NCI-H510A (cell line): ENCODE measurements at regions not wholly inside any gene's neighbourhood (a gene's known extent, or its start where the extent isn't known, plus 50 kb on each side); places are given as distances from the start of the nearest gene placed in this dataset.
"Not testable (repeated sequence)": the region's sequence is repeated elsewhere in the genome, so short reads cannot be mapped to it uniquely, and the experiment has no call there.

Source experiments
- DNase-seq: peaks from one replicate; lab custom pipeline; 2025; lab: John Stamatoyannopoulos, UW

DNA sequence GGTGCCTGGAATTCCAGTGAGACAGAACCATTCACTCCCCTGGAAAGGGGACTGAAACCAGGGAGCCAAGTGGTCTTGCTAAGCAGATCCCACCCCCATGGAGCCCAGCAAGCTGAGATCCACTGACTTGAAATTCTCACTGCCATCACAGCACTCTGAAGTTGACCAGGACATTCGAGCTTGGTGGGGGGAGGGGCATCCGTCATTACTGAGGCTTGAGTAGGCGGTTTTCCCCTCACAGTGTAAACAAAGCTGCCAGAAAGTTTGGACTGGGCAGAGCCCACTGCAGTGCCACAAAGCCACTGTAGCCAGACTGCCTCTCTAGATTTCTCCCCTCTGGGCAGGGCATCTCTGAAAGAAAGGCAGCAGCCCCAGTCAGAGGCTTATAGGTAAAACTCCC, 623.9 kb upstream of the CCDC179 start:
- DNase-seq = peak; percentile 3

DNA sequence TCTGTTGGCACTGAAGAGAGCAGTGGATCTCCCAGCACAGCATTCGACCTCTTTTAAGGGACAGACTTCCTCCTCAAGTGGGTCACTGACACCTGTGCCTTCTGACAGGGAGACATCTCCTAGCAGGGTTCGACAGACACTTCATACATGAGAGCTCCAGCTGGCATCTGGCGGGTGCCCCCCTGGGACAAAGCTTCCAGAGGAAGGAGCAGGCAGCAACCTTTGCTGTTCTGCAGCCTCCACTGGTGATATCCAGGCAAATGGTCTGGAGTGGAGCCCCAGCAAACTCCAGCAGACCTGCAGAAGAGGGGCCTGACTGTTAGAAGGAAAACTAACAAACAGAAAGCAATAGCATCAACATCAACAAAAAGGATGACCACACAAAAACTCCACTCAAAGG, 624.3 kb upstream of the CCDC179 start:
- DNase-seq = not testable (repeated sequence)

DNA sequence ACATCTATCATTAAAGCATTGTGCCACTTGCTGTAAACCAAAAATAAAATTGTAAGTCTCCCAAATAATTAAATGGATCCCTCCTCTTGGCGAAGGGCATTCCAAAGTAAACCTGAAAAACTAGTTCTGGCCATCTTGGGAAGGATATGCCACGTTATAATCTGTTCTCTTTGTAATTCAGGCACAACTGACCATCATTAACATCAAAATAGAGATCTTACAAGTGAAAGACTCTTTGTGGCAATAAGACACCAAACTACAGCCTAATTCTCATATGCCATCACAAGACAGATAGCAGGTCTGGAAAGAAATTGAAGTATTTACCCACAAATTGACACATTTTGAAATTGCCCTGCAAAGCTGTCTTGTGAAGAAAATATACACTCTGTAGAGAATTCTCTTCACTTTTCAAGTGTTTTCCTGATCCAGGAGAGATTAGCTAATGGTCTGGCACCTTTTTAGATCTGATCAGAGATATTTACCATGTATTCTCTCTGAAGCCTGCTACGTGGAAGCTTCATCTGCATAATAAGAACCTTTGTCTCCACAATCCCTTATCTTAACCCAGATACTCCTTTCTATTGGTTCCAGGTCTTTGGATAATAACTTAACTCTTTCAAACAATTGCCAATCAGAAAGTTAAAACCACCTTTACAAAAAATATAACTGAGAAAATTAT, 630.4 kb upstream of the CCDC179 start:
- no peak for DNase-seq

DNA sequence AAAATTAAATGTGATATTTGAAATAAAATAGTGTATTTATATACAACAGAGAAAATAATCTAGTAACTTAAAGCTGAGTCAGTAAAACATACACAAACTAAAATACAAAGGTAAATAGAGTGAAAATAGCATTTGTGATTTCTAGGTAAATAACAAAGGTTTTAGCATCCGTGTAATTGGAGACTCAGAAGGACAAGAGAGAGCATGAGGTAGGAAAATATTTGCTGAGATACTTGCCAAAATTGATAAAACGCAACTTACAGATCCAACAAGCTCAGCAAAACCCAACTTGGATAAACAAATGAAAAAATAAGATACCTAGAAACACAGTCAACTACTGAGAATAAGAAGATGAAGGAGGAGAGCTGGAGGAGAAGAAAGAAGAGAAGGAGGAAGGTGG, 634.7 kb upstream of the CCDC179 start:
- no peak for DNase-seq

DNA sequence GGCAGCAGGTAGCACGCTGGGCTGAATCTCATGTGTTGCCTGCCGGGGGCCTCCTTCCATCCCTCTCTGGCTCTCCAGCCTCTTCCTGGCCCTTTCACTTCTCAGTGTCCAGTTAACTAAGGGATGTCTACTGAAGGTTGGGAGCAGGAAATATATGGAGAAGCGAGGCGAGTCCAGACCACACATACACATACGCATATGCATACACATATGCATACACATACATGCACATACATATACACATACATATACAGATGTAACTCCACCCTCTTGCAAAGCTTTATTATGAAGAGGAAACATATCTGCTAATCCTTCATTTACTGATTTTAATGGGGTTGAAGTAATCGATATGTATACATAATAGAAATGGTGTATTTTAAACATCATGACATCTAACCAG, 636.1 kb upstream of the CCDC179 start:
- no peak for DNase-seq

DNA sequence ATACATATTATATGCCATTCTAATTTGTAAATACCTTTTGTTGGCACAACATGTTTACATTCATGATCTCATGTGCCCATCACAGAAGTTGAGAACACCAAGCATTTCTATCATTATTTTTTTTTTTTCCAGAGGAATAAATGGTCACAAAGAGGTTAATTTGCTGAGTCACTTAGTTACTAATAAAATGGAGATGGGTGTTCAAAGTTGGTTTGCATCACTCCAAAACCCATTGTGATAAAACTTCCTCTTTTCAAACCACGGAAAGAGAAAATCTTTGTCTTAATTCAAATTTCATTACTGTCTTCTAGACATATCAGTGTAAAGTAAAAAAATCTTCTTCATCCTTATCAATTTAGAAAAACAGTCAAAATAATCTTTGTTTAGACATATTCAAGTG, 636.8 kb upstream of the CCDC179 start:
- DNase-seq = no peak

DNA sequence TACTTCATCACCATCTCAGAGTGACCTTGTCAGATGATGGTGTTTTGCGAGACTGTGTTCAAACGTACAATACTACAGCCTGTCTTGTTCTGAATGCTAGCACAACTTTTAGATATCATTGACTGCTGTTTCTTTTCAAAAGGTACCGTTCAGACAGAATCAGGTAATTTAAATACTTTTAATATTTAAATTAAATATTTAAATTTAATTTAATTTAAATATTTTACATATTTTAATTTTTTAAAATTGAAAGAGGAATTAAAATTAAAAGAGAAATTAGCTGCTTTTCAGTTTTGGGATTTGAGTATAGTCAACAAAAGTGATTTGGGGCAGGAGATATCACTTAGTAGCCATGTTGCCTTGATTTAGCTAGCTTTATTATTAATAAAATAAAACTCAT, 642.1 kb upstream of the CCDC179 start:
- no peak for DNase-seq

DNA sequence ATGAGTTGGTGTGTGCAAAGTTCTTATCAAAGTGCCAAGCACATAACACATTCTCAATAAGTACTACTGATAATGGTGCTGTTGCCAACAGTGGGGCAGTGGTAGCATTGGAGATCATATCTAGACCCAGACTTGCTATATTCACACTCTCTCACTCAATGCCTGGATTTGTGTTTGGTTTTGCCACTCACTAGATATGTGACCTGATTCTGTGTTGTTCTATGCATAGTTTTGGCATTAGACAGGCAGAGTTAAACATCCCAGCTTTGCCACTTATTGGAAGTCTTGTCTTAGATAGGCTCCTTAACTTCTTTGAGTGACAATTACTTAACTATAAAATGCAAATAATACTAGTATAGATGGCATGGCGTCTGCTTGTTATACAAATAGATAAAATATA, 642.6 kb upstream of the CCDC179 start:
- no peak for DNase-seq

DNA sequence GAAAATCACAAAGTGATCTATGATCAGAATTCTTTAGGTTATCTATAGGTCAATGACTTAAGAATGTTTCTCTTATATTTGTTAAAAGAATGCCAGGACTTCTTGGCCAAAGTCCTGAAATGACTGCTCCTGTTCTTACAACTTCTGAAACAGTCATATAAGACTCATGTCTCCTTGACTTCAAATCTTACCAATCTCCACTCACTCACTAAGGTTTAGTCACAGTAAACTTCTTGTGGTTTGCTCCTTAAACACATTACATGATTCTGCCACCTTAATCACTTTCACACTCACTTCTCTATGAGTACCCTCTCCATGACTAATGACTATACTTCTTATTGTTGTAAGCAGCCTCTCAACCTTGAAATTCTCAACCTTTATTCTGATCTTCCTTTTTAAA, 648.7 kb upstream of the CCDC179 start:
- no peak for DNase-seq

DNA sequence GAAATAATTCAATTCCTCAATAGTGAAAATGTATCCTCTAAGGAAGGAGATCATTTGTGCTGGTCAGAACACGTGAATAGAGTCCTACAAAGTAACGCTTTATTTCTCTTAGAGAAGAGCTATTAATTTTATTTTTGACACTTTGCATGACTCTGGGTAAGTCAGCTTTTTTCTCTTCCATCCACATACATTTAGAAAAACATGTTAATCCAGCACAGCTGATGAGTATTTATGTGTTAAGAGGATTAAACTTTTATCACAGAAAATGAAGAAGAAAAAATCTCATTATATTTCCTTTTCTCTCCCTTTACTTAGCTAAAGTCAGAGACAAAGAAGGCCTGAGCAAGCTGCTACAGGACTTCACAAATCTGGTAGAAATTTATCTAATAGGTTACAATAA, 649.5 kb upstream of the CCDC179 start:
- no peak for DNase-seq

DNA sequence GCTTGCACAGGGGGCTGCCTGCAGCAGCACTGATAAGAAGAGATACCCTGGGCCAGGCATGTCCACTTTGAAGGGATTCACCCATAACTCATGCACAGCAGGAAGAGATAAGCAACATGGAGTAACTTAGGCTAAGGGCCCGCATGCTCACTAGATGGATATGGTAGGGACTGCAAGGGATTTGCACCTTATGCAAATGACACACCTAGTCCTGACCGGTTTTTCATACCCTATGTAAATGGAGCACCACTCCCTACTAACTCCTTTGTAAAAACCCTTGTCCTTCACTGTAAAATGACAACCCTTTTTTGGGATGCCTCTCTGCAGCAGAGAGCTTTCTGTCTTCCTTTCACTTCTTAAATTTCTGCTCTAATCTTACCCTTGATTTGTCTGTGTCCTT, 658.9 kb upstream of the CCDC179 start:
- no peak for DNase-seq

DNA sequence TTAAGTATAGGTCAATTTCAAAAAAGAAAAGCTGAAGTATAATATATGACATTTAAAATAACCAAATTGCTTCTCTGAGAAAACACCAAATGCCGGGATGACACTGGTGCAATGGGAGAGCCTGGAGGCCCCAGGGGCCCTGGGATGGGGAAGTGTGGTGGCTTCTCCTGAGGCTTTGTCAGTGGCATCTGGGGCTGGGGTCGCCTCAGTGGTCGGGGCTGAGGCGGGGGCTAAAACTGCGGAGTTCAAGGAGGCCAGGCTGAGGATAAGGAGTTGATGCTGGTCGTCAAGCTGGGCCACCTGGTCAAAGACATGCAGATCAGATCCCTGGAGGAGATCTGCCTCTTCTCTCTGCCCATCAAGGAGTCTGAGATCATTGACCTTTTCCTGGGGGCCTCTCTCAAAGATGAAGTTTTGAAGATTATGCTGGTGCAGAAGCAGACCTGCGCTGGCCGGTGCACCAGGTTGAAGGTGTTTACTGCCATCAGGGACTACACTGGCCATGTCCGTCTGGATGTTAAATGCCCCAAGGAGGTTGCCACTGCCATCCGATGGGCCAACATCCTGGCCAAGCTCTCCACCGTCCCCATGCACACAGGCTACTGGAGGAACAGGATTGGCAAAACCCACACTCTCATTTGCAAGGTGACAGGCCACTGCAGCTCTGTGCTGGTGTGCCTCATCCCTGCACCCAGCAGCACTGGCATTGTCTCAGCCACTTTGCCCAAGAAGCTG, 660.1 kb upstream of the CCDC179 start:
- no peak for DNase-seq

DNA sequence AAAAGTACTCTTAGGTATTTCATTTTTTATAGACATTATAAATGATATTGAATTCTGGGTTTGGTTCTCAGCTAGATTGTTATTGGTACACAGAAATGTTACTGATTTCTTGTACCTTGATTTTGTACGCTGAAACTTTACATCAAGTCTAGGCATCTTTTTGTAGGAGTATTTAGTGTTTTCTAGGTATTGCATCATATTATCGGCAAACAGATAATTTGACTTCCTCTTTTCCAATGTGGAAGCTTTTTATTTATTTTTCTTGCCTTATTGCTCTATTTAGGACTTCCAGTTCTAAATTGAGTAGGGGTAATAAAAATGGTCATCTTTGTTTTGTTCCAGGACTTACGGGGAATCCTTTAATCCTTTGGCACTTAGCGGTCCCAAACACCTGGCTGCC, 676.6 kb upstream of the CCDC179 start:
- no peak for DNase-seq

DNA sequence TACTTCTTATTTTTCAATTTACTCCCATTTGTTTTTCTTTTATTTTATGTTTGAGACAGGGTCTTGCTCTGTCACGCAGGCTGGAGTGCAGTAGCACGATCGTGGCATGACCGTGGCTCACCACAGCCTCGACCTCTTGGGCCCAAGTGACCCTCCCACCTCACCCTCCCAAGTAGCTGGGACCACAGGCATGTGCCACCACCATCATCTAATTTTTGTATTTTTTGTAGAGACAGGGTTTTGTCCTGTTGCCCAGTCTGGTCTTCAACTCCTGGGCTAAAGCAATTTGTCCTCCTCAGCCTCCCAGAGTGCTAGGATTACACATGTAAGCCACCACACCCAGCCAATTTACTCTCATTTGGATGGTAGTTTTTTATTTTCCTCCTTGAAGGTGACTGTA, 679.3 kb upstream of the CCDC179 start:
- DNase-seq = no peak

DNA sequence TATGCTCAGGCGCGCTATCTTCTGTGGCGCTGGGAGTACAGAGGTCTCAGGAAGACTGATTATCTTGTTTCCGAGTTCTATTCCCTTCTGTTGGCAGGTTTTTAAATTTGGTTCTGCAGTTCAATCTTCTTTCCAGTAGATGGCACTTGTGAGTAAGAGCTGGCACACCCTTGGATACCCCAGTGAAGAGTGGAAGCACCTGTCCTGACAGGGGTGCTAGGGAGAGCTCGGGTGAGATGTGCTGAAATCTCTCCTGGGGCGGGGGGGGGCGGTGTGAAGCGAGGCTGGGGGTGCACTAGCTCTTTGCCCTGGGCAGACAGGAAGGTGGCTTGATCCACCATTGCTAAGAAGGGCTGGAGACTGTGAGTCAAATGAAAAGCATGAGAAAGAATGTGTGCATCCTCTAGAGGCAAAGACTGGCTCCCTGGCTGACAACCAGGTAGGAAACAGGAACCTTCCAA, 679.9 kb upstream of the CCDC179 start:
- no peak for DNase-seq

DNA sequence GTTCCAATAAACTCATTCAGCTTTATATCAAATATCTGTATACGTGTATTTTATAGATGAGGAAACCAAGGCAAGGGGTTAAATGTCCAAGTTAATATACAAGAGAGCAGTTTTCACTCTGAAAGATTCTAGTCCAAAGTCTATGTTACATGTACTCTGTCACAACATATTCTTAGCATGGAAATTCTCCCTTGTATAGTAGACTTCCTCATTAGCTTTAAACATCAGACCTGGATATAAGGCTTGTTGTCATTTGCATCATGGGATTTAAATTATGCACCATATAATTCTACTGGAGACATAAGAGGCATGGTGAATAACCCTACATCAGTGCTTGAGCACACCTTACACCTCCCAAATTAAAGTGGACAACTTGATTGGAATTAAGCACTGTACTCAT, 681.9 kb upstream of the CCDC179 start:
- DNase-seq = no peak

DNA sequence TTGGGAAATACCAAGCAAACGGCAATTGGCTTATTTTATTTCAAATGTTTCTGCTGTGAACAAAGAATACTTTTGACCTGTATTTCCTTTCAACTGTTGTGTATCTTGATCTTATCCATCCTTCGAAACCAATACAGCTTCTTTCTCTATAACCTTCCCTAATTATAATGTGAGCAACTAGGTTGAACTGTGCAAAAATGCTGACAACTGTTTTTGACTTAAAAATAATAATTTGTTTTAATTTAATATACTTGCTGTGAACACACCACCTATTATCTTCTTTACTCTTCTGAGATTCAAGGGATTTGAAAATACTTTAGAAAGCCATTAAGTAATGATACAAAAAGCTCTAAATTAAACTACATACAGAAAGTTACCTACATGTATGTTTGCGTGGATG, 682.5 kb upstream of the CCDC179 start:
- DNase-seq = no peak

DNA sequence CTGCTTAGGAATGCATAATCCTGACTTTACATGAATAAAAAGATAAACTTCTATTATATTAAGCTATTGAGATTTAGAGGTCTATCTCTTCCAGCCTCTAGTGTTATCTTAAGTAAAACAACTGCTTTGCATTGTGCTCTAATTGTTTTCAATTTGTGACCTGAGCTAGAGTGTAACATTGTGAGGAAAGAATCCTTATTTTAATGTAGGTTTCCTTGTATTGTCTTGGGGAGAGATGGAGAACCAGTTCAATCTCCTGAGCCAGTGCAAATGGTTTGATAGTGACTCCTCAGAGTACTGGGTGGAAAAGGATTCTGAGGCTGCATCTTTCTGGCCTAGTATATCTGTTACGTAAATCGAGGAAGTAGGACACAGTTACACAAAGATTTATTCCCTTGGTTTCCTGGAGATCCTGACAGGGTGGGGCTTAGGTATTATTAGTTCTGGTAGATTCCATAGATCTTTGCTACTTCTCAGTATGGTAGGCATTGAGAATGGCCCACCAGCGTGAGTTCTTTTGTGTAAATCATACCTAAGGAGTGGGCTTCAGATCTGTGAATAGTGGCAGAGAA, 683.5 kb upstream of the CCDC179 start:
- no peak for DNase-seq

DNA sequence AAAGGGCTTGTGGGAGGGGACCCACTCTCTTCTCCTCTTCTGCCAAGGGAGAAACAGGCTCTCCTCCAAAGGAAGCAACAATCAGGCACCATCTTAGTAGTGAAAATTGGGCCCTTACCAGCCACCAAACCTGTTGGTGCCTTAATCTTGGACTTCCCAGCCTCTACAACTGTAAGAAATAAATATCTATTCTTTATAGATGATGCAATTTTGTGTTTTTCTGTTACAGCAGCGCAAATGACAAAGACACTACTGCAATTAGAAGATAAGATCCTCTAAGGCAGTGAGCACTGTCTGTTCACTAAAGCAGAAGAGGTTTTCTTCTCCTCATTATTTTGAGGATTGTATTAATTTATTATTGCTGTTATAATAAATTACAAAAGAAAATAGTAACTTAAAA, 691.4 kb upstream of the CCDC179 start:
- DNase-seq = no peak

DNA sequence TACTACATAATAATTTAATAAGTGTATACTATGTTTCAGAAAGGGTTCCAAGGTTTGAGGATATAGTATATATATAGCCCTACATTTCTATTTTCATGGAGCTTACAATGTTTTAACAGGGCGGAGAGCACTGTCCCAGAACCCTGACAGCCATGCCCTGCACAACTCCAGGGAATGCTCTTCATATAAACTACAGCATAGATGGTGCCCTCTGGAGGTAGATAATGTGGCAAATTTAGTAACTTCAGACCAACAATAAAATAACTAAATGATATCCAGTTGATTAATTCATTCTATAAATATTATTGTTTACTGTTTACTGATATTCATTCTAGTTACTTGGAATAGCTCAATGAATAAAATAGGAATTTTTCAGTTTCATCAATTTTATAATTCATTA, 693.7 kb upstream of the CCDC179 start:
- DNase-seq = no peak

DNA sequence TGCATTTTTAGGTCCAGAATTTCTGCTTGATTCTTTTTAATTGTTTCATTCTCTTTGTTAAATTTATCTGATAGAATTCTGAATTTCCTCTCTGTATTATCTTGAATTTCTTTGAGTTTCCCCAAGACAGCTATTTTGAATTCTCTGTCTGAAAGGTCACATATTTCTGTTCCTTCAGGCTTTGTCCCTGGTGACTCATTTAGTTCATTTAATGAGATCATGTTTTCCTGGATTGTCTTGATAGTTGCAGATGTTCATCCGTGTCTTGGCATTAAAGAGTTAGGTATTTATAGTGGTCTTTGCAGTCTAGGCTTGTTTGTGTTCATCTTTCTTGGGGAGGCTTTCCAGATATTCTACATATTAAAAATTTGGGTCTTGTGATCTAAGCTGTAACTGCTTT, 694.8 kb upstream of the CCDC179 start:
- DNase-seq = no peak

DNA sequence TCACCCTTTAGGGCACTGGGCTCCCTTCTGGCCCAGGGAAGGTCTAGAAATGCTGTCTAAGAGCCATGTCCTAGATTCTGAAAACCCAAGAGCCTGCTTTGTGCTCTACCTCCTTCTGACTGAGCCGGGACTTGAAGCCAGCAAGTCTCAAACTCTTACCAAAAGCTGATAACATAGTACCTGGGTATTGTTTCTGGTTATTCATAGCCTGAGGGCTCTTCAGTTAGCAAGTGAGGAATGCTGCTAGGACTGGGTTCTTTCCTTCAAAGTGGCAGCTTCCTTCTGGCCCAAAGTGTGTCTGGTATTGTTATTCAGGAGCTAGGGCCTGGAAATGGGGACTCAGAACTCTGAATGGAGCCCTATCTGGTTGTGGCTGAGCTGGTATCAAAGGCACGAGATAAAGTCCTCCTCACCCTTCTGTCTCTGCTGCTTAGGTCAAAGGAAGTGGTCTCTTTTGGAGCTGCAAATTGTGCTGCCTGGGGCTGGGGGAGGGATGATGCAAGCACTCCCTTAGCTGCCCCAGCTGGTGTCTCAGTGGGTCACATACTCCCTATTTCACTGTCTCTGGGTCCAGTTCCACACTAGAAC, 696.0 kb upstream of the CCDC179 start:
- no peak for DNase-seq

DNA sequence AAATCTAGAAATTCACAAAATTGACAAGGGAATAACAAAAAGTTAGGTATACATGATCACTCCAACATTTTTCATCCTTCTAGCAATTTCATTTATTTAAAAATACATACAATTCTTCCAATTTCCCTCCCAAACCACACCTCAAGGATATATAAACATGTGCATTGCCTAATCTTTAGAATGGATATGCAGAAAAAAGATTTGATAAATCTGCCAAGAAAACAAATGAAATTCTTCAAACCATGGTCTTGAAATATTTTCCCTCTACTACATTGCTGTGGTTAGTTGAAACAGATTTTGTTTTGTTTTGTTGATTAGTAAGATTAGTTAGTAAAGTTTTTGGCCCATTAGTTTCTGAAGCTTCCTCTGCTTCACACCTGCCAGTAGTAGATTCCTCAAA, 703.3 kb upstream of the CCDC179 start:
- DNase-seq = no peak
